HG03442 (cell line): ENCODE measurements at regions not wholly inside any gene's neighbourhood (a gene's known extent, or its start where the extent isn't known, plus 50 kb on each side); places are given as distances from the start of the nearest gene placed in this dataset.

Experiments used
- ATAC-seq: cut with Tn5 transposase; IDR thresholded peaks from one replicate; pipeline ENCODE4 v1.9.1; 2021; ENCODE audit warnings: mild to moderate bottlenecking, moderate library complexity; ENCODE audit not compliant: unreplicated experiment

- no peak for ATAC-seq
Measured at GRCh38 chr7:33841031-33841430, 64.3 kb upstream of the BMPER start.

- ATAC-seq: no peak
Measured at GRCh38 chr7:33841705-33842129, 63.6 kb upstream of the BMPER start.

GRCh38 chr7:33842150-33842549 is 63.2 kb upstream of the BMPER start:
- ATAC-seq: no peak

GRCh38 chr7:33845991-33846509 is 59.3 kb upstream of the BMPER start:
- ATAC-seq: no peak

GRCh38 chr7:33849004-33849403 is 56.3 kb upstream of the BMPER start:
- ATAC-seq: no peak

- no peak for ATAC-seq
Measured at GRCh38 chr7:33849971-33850559, 55.3 kb upstream of the BMPER start.

GRCh38 chr7:33850768-33851167 is 54.6 kb upstream of the BMPER start:
- ATAC-seq: no peak

- ATAC-seq: no peak
Measured at GRCh38 chr7:33852838-33853237, 52.5 kb upstream of the BMPER start.

GRCh38 chr7:33853361-33854062 is 51.8 kb upstream of the BMPER start:
- ATAC-seq: no peak

- ATAC-seq: no peak
Measured at GRCh38 chr7:33854178-33854577, 51.2 kb upstream of the BMPER start.

- no peak for ATAC-seq
Measured at GRCh38 chr7:33854801-33855350, 50.5 kb upstream of the BMPER start.
